ENCODE measurements at regions not wholly inside any gene's neighbourhood (a gene's known extent, or its start where the extent isn't known, plus 50 kb on each side); places are given as distances from the start of the nearest gene placed in this dataset.

DNA sequence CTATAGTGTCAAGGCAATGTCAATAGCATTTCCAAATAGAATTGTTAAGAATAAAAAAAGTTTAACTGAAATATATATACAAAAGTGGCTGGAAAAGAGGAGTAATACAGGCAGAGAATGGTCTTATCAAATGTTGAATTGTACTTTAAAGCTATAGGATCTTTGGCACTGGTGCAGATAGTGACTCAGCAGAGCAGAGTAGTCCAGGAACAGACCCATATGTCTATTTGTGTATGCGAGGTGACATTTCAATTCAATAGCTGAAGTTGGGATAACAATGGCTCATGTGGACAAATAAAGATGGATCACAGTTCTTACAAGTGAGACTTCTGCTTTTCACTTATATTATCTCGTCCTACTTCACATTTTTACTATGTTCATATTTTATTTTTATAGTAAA lies 543.0 kb upstream of the B3GALT2 start:
- TF ChIP-seq RARB (CRISPR knock-in tag; IDR thresholded peaks at IDR 0.05): no peak
- TF ChIP-seq ZC3H10 (CRISPR knock-in tag; IDR thresholded peaks at IDR 0.05): no peak
- TF ChIP-seq, protein P1, sequence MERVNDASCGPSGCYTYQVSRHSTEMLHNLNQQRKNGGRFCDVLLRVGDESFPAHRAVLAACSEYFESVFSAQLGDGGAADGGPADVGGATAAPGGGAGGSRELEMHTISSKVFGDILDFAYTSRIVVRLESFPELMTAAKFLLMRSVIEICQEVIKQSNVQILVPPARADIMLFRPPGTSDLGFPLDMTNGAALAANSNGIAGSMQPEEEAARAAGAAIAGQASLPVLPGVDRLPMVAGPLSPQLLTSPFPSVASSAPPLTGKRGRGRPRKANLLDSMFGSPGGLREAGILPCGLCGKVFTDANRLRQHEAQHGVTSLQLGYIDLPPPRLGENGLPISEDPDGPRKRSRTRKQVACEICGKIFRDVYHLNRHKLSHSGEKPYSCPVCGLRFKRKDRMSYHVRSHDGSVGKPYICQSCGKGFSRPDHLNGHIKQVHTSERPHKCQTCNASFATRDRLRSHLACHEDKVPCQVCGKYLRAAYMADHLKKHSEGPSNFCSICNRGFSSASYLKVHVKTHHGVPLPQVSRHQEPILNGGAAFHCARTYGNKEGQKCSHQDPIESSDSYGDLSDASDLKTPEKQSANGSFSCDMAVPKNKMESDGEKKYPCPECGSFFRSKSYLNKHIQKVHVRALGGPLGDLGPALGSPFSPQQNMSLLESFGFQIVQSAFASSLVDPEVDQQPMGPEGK (CRISPR knock-in tag; IDR thresholded peaks at IDR 0.05; ENCODE audit: borderline replicate concordance): no peak
- TF ChIP-seq ARNTL (CRISPR knock-in tag; IDR thresholded peaks at IDR 0.05; ENCODE audit: borderline replicate concordance, low read depth): no peak
- TF ChIP-seq CREB5 (CRISPR knock-in tag; IDR thresholded peaks at IDR 0.05; ENCODE audit: low read depth): no peak
- no peak for TF ChIP-seq ZNF565 (CRISPR knock-in tag; conservative IDR thresholded peaks at IDR 0.05; ENCODE audit: low read depth)
- TF ChIP-seq, protein P2, sequence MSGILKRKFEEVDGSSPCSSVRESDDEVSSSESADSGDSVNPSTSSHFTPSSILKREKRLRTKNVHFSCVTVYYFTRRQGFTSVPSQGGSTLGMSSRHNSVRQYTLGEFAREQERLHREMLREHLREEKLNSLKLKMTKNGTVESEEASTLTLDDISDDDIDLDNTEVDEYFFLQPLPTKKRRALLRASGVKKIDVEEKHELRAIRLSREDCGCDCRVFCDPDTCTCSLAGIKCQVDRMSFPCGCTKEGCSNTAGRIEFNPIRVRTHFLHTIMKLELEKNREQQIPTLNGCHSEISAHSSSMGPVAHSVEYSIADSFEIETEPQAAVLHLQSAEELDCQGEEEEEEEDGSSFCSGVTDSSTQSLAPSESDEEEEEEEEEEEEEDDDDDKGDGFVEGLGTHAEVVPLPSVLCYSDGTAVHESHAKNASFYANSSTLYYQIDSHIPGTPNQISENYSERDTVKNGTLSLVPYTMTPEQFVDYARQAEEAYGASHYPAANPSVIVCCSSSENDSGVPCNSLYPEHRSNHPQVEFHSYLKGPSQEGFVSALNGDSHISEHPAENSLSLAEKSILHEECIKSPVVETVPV (CRISPR knock-in tag; IDR thresholded peaks at IDR 0.05): no peak
- TF ChIP-seq CSDC2 (CRISPR knock-in tag; IDR thresholded peaks at IDR 0.05): no peak
- TF ChIP-seq OSR1 (CRISPR knock-in tag; IDR thresholded peaks at IDR 0.05): no peak
- no peak for TF ChIP-seq ESRRG (CRISPR knock-in tag; IDR thresholded peaks at IDR 0.05)
